ENCODE measurements at regions not wholly inside any gene's neighbourhood (a gene's known extent, or its start where the extent isn't known, plus 50 kb on each side); places are given as distances from the start of the nearest gene placed in this dataset.
"Not testable (repeated sequence)": the region's sequence is repeated elsewhere in the genome, so short reads cannot be mapped to it uniquely, and the experiment has no call there.

DNA sequence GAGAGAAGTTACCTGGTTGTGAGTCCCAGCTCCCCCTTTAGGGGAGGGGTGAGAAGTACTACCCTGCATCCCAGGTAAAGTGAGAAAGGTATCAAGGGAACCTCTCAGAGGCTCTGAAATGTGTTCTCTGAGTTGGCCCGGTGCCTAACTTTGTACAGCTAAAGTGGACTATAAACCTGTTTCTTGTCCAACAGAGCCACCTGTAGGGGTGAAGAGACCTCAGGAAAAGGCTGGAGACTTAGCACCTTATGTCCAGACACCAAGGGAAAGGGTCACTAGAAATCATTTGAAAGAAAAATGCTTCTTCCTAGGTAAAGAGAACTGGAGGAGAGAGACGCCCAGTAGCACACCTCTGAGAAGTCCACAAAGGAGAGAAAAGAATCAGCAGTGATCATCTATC, 108.3 kb upstream of the KIF2A start:
- no peak for DNase-seq

GRCh38 chr5:62198421-62198820, 107.6 kb upstream of the KIF2A start:
- DNase-seq, result no peak

DNA sequence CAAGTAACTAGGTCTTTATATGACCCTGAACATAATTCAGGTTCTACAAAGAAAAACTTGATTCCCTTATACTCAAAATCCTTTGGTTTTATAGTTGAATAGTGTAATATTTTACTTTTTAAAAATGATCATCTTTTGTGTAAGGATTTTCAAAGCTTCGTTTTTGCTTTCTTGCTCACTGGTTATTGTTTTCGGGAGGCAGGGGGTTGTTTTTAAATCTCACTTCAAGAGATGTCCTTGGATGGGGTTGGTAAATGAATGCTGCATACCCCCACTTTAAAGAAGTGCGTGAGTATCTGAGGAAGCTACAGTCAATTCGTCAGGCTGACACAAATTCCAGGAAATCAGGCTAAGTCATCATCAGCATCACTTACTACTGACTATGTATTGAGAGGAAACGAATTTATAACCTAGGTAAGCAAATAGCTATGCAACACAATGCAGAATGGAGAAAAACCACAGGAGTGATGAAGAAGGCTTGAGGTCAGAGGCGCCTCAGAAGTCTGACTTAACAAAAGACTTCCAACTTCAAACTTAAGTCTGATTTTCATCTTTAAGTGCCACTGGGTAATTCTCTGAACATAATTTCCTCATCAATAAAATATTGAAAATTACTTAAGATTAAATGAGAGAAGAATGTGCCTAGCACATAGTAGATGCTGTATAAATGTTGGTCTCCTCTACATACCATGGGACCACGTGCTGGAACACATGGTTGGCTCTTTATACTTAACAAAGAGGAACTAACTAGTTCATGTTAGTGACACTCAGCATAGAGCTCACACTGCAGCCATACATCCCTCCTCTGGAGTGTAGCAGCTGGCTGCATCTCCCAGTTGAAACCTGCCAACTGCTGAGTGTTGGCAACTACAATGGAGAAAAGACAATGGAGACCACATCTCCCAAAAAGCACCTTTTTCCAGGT, 106.0 kb upstream of the KIF2A start:
- DNase-seq, result peak; percentile 55

- DNase-seq, result no peak
Measured at GRCh38 chr5:62206150-62206829, 99.7 kb upstream of the KIF2A start.

DNA sequence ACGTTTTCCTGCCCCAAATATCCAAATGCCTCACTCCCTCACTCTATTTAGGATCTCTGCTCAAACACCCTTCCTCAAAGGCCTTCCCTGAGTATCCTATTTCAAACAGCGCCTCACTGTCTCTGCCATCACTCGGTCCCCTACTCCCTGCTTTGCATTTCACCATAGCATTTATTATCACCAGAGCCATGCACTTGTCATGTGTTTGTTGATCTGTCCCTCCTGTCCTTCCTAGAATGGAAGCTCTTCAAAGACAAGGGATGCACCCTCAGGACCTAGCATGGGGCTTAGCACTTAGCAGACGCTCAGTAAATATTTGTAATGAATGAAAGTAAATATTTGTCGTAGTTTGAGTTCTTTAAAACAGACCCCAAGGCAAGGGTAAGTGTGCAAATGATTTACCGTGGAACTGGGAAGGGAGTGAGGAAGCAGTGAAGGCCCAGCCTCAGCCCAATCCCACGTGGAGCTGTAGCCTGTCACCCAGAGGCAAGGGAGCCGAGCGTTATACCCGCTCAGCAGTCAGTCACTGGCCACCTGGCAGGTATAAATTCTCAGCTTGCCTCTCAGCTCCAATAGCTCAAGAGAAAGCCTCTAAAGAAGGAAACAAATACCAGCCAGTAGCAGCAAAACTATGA, 97.7 kb upstream of the KIF2A start:
- no peak for DNase-seq

DNA sequence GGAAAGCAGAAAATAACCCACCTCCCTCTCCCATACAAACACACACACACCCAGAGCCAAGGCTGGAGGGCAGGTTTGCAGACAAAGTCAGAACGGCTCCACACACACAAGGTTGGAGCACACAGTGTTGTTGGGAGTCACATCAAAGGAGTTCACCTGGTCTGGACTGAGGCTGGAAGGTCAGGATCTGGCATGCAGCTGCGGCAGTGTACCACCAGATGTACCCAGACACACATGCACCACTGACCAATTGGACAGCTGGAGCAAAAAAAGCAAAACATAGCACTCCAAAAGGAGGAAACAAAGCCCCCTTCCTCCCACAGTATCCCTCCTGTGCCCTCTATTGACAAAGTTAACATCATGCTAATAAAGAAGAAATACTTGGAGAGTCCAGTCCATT, 94.6 kb upstream of the KIF2A start:
- no peak for DNase-seq

DNA sequence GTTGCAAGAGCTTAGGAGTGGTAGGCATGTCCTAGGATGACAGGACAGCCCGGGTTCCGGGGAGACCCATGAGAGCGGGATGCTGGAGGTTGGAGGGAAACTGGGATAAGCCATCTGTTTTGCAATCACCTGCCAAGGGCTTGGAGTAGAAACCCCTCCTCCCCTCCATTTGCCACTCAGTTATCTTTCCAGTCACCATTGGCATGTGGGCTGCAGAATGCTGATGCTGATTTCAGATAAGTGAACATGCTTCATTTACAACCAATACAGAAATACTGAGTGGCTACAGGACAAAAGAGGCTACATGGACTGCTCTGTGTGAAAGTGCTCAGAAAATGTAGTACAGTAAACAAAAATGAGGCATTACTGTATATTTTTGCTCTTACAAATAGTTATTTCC, 93.4 kb upstream of the KIF2A start:
- no peak for DNase-seq

DNA sequence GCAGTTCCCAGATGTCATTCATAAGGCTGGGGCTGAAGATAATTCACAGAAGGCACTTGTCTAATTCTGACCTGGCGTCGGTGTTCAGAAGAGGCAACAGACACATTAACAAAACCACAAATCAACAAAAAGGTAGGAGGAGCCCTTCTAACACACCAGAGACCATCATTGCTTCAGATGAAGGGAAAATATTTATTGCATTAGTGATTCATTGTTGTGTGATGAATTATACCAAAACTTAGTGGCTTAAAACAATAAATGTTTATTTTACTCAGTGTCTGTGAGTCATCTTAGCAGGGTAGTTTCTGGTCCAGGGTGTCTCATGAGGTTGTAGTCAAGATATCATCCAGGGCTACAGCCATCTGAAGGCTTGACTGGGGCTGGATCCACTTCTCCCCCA, 91.3 kb upstream of the KIF2A start:
- peak; percentile 30 for DNase-seq

GRCh38 chr5:62216603-62217002, 89.4 kb upstream of the KIF2A start:
- not testable (repeated sequence) for DNase-seq

GRCh38 chr5:62217095-62217494, 88.9 kb upstream of the KIF2A start:
- DNase-seq, result not testable (repeated sequence)

GRCh38 chr5:62218860-62219259, 87.1 kb upstream of the KIF2A start:
- not testable (repeated sequence) for DNase-seq

DNA sequence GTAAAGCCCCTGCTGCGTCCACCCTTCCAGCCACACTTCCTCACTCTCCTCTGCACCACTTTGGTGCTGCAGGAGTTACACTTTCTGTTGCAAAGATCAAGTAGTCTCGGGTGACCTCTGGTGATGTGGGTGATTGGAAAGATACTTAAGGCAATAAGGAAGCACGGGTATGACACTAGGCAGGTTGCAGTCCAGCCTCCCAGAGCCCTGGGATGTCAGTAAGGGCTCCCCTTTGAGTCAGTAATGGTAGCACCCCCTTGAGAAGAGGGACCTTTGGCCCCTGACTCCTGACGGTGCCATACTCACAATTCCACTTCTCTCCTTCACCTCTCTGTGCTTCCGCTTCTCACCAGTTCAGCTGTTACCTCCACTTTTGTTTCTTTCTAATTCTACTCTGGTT, 84.1 kb upstream of the KIF2A start:
- not testable (repeated sequence) for DNase-seq

DNA sequence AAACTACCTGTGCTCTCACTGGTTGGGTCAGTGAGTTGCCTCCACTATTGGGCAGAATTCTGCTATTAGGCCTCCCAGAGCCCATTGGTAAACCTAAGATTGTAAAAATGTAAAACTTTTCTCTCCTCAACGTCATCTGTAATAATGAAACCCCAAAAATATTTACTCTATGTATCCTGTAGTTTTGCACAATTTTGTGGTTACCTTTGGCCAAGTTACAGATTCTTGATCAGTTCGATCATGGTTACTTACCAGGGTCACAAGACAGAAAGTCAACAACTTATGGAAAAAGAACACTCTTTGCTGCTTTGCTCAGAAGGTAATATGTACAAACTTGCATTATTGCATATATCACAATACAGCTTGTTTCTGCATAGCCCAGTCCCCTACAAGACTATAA, 83.7 kb upstream of the KIF2A start:
- DNase-seq, result not testable (repeated sequence)

DNA sequence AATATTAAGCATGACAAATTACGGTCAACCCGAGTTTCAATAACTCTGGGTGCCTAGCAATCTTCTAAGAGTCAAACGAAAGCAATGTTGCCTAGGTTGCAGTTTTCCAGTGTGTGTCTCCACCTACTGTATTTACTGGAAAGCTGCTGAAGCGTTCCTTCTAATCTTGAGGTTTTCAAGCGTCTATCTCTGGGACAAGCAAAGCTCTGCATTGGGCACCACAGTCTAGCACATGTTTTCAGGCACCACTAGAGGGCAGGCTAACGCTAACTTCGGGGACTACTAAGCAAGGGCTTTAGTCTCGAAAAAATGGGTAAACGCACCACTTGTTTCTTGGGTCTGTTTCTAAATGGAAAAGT, 82.7 kb upstream of the KIF2A start:
- DNase-seq, result peak; percentile 88

DNA sequence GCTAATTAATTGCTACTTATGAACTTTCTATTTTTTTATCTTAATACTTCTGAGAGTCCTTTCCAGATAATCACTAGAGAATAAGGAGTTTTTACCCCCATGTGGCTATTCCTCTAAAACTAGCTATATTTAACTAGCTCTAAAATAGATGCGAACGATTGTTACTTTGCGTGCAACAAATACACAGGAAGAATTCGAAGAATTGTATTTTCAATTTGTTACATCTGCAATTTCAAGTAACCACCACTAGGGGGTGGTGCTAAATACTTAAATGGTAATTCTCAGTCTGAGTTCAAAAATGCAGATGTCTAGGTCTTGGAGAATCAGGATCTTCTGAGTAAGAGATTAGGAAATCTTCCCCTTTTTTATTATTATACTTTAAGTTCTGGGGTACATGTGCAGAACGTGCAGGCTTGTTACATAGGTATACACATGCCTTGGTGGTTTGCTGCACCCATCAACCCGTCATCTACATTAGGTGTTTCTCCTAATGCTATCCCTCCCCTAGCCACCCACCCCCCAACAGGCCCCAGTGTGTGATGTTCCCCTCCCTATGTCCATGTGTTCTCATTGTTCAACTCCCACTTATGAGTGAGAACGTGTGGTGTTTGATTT, 80.9 kb upstream of the KIF2A start:
- peak; percentile 28 for DNase-seq

GRCh38 chr5:62230876-62231388, 75.1 kb upstream of the KIF2A start:
- DNase-seq, result not testable (repeated sequence)

- DNase-seq, result no peak
Measured at GRCh38 chr5:62231576-62231975, 74.4 kb upstream of the KIF2A start.

GRCh38 chr5:62232218-62232617, 73.8 kb upstream of the KIF2A start:
- DNase-seq, result not testable (repeated sequence)

DNA sequence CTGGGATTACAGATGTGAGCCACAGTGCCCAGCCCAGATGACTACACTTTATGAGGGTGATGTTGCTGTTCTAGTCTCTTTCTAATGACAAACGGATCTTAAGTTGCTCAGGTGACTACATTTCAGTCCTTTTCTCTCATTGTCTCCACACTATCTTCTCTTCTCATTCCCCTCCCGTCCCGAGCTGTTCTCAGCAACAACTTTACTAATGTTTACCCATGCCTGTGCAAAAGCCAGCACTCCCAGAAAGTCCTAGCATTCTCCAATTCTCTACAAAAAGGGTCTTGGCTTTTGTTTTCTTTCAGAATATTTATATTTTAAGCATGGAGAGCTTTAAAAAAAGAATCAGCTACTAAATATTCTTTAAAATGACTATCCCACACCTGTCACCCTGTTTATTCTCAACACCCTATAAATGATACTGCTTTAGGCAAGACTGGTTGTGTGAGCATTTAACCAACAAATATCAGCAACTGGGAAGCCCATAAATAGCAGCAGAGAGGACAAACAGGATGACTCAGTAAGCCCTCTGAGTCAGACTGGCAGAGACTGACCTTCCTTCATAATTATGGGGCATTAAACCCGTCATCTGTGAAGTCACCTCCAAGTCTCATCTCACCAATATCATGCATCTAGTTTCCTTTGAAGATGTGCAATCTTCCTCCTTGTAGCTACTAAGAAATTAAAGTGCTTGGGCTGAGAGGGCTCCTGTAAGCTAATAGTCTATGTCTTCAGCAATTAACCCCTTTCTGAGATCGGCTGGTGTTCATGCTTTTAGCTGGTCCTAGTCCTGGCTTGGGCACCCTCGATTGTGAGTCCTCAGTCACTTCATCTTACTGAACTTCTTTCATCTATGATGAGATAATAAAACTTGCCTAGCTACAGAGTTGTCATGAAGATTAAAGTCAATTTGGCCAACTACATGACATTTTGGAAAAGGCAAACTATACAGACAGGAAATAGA, 72.6 kb upstream of the KIF2A start:
- peak; percentile 73 for DNase-seq

DNA sequence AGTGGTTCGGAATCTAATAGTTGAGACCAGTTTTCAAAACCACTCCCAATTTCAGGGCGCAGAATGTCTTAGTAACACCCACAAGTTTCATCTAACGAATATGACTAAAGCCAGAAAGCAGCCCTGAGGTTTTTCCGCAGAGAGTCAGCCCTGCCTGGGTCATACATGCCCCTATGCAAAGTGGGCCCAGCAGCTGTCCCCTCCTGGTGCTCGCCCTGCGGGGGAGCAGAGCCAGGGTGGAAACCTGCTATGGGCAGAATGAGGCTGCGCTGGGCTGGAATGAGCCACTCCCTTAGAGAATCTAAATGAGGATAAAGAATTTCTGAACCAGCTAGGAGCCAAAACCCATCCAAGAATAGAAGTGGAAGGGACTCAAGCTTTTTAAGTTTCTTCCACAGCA, 69.4 kb upstream of the KIF2A start:
- DNase-seq, result peak; percentile 72

- not testable (repeated sequence) for DNase-seq
Measured at GRCh38 chr5:62237944-62238343, 68.1 kb upstream of the KIF2A start.

- not testable (repeated sequence) for DNase-seq
Measured at GRCh38 chr5:62238584-62238983, 67.4 kb upstream of the KIF2A start.
